ENCODE measurements at regions not wholly inside any gene's neighbourhood (a gene's known extent, or its start where the extent isn't known, plus 50 kb on each side); places are given as distances from the start of the nearest gene placed in this dataset.

DNA sequence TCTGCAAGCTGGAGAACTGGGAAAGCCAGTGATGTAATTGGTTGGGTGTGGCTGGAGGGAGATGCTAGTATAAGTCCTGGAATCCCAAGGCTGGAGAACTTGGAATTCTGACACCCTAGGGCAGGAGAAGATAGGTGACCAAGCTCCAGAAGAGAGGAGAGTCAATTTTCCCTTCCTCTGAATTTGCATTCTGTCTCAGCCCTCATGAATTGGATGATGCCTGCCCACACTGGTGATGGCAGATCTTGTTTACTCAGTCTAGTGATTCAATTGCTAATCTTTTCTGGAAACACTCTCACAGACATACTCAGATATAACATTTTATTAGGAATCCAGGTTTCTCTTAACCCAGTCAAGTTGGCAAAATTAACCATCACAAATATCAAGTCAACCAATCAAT lies 287.2 kb downstream of the RDH14 start:
- Histone ChIP-seq H3K4me3 (ENCODE audit: low read length) (no peak overlapping the region), H3K9me3 (ENCODE audit: control insufficient read depth, insufficient read depth, low read length) (no peaks in the 10 kb centered on the region), H3K79me2 (ENCODE audit: control insufficient read depth, low read length) (no peaks in the 10 kb centered on the region), H4K20me1 (ENCODE audit: control insufficient read depth, insufficient read depth, low read depth, low read length) (no peaks in the 10 kb centered on the region), H3K4me2 (ENCODE audit: low read length) (no peak overlapping the region), H3K9me2 (replicated peaks; ENCODE audit: control insufficient read depth, low read length) (no peaks in the 10 kb centered on the region), H3K27ac (ENCODE audit: low read depth, low read length) (no peak overlapping the region), H3K27me3 (ENCODE audit: control insufficient read depth, low read length) (no peaks in the 10 kb centered on the region), H3F3A (ENCODE audit: control insufficient read depth, insufficient read depth) (no peaks in the 10 kb centered on the region), H3K36me3 (ENCODE audit: control insufficient read depth, low read length) (no peaks in the 10 kb centered on the region), H3K4me1 (ENCODE audit: control insufficient read depth, low read length) (no peaks in the 10 kb centered on the region)
- TF ChIP-seq, protein P1, sequence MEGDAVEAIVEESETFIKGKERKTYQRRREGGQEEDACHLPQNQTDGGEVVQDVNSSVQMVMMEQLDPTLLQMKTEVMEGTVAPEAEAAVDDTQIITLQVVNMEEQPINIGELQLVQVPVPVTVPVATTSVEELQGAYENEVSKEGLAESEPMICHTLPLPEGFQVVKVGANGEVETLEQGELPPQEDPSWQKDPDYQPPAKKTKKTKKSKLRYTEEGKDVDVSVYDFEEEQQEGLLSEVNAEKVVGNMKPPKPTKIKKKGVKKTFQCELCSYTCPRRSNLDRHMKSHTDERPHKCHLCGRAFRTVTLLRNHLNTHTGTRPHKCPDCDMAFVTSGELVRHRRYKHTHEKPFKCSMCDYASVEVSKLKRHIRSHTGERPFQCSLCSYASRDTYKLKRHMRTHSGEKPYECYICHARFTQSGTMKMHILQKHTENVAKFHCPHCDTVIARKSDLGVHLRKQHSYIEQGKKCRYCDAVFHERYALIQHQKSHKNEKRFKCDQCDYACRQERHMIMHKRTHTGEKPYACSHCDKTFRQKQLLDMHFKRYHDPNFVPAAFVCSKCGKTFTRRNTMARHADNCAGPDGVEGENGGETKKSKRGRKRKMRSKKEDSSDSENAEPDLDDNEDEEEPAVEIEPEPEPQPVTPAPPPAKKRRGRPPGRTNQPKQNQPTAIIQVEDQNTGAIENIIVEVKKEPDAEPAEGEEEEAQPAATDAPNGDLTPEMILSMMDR (IDR thresholded peaks at IDR 0.05; ENCODE audit: low read depth, low read length, poor library complexity, severe bottlenecking) = no peak
- TF ChIP-seq EZH2phosphoT487 (IDR thresholded peaks at IDR 0.05; ENCODE audit: borderline replicate concordance, low read length) = no peak

DNA sequence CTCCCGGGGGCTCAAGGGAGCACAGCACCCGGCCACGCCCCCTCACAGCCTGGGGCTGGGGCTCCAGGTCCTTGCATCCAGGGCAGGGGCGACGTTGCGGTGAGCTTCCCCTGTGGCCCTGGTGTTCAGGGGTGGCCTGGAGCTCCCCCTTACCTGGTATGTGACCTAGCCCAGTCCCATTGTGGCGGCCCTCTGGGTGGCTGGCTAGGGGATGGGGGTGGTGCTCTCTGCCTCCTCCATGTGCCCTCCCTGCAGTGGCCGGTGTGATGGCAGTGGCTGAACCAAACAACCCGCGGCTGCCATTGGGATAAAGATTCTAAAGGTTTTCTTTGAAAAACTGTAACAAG lies 288.3 kb downstream of the RDH14 start:
- Histone ChIP-seq H3K9me2 (replicated peaks; ENCODE audit: control insufficient read depth, low read length) (no peaks in the 10 kb centered on the region), H3K4me1 (ENCODE audit: control insufficient read depth, low read length) (no peaks in the 10 kb centered on the region), H3K36me3 (ENCODE audit: control insufficient read depth, low read length) (no peaks in the 10 kb centered on the region), H3K27me3 (ENCODE audit: control insufficient read depth, low read length) (no peaks in the 10 kb centered on the region), H4K20me1 (ENCODE audit: control insufficient read depth, insufficient read depth, low read depth, low read length) (no peaks in the 10 kb centered on the region), H3K79me2 (ENCODE audit: control insufficient read depth, low read length) (no peaks in the 10 kb centered on the region), H3F3A (ENCODE audit: control insufficient read depth, insufficient read depth) (no peaks in the 10 kb centered on the region), H3K27ac (ENCODE audit: low read depth, low read length) (no peak overlapping the region), H3K9me3 (ENCODE audit: control insufficient read depth, insufficient read depth, low read length) (no peaks in the 10 kb centered on the region), H3K4me3 (ENCODE audit: low read length) (no peak overlapping the region), H3K4me2 (ENCODE audit: low read length) (no peak overlapping the region)
- no peak for TF ChIP-seq EZH2phosphoT487 (IDR thresholded peaks at IDR 0.05; ENCODE audit: borderline replicate concordance, low read length)

DNA sequence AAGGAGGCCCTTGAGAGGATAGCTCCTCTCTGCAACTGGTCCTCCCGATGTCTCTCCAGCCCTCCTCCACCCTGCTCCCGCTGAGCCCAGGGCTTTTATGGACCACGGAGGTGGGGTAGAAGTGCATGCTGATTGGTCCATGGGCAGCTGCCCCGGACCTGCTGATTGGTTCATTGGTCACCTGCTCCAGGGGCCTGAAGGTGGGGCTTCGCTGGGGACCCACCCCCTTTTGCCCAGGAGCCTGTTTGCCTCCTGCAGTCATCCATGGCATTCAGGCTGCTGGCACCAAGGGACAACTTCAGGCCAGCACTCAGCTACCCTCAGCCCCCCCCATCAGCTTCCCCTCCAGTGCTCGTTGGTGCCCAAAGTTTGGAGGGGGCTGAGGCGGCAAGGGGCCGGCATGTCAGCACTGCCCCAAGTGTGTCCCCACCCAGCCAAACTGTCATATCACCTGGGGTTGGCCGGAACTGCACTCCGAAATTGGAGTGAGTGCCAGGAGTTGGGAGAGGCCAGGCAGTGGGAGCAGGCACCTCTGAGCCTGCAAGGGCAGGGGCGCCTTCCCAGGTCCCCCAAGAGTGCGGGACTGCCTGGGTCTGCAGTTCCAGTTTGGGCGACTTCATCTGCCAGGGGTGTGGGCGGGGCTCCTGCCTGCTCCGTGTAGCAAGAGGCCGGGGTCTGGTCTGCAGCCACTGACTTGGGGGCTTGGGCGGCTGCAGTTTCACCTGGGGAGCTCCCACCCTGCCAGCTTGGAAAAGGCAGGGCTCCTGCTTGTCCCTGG lies 288.9 kb downstream of the RDH14 start:
- Histone ChIP-seq H3K27me3 (ENCODE audit: control insufficient read depth, low read length) (no peaks in the 10 kb centered on the region), H3K4me2 (ENCODE audit: low read length) (no peak overlapping the region), H4K20me1 (ENCODE audit: control insufficient read depth, insufficient read depth, low read depth, low read length) (no peaks in the 10 kb centered on the region), H3K27ac (ENCODE audit: low read depth, low read length) (no peak overlapping the region), H3K79me2 (ENCODE audit: control insufficient read depth, low read length) (no peaks in the 10 kb centered on the region), H3F3A (ENCODE audit: control insufficient read depth, insufficient read depth) (no peaks in the 10 kb centered on the region), H3K9me2 (replicated peaks; ENCODE audit: control insufficient read depth, low read length) (no peaks in the 10 kb centered on the region), H3K9me3 (ENCODE audit: control insufficient read depth, insufficient read depth, low read length) (no peaks in the 10 kb centered on the region), H3K4me1 (ENCODE audit: control insufficient read depth, low read length) (no peaks in the 10 kb centered on the region), H3K36me3 (ENCODE audit: control insufficient read depth, low read length) (no peaks in the 10 kb centered on the region), H3K4me3 (ENCODE audit: low read length) (no peak overlapping the region)
- TF ChIP-seq, protein P1 (IDR thresholded peaks at IDR 0.05; ENCODE audit: low read depth, low read length, poor library complexity, severe bottlenecking) = no peak
- TF ChIP-seq EZH2phosphoT487 (IDR thresholded peaks at IDR 0.05; ENCODE audit: borderline replicate concordance, low read length) = no peak

DNA sequence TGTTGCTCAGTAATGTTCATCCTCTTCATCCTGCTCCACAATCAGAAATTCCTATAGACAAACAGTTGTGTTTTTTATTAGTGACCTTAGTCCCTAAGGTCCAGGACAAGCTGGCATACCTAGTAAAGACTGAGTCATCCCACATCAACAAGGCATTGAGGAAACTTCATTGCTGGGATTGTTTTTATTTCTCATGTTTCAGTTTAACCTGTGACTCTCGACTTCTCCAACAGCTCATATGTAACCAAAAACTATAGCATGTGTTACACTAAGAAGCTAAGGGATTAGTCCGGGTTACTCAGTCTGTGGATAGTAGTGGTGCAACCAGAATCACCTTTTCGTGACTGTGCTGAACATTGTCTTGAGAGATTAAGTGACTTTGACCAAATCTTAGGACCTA lies 292.1 kb downstream of the RDH14 start:
- H3K27me3 ChIP-seq (ENCODE audit: control insufficient read depth, low read length) = no peaks in the 10 kb centered on the region
- no peak overlapping the region for H3K4me2 ChIP-seq (ENCODE audit: low read length)
- H3F3A ChIP-seq (ENCODE audit: control insufficient read depth, insufficient read depth) = no peaks in the 10 kb centered on the region
- no peaks in the 10 kb centered on the region for H3K79me2 ChIP-seq (ENCODE audit: control insufficient read depth, low read length)
- H3K9me3 ChIP-seq (ENCODE audit: control insufficient read depth, insufficient read depth, low read length) = no peaks in the 10 kb centered on the region
- no peaks in the 10 kb centered on the region for H3K36me3 ChIP-seq (ENCODE audit: control insufficient read depth, low read length)
- no peaks in the 10 kb centered on the region for H3K9me2 ChIP-seq (replicated peaks; ENCODE audit: control insufficient read depth, low read length)
- no peaks in the 10 kb centered on the region for H4K20me1 ChIP-seq (ENCODE audit: control insufficient read depth, insufficient read depth, low read depth, low read length)
- H3K27ac ChIP-seq (ENCODE audit: low read depth, low read length) = no peak overlapping the region
- no peak for TF ChIP-seq EZH2phosphoT487 (IDR thresholded peaks at IDR 0.05; ENCODE audit: borderline replicate concordance, low read length)
- TF ChIP-seq, protein P1 (IDR thresholded peaks at IDR 0.05; ENCODE audit: low read depth, low read length, poor library complexity, severe bottlenecking) = no peak
- H3K4me1 ChIP-seq (ENCODE audit: control insufficient read depth, low read length) = no peaks in the 10 kb centered on the region
- no peak overlapping the region for H3K4me3 ChIP-seq (ENCODE audit: low read length)
